Activated naive CD8-positive, alpha-beta T cell treated with anti-CD3 and anti-CD28 coated beads, Interleukin-2, amount 10 ng/mL, durations not matched to agents 7 days and 5 days (primary cell): ENCODE measurements at regions not wholly inside any gene's neighbourhood (a gene's known extent, or its start where the extent isn't known, plus 50 kb on each side); places are given as distances from the start of the nearest gene placed in this dataset.

ENCODE experiments used
- ATAC-seq: fragments of 150-1000 bp; cut with Tn5 transposase; one replicate; pipeline ENCODE4 v1.10.0; 2021; ENCODE audit warnings: low read depth, moderate library complexity
- POLR2A ChIA-PET: fragments of 350-600 bp; sonication (Branson Sonifier 250); formaldehyde crosslinking; loops from one replicate; lab custom pipeline; 2021; ENCODE audit warnings: antibody characterized with exemption; lab: Charles Lee
- DNase-seq: peaks from one replicate; pipeline ENCODE4 v3.0.0; 2021
- H3K27ac Mint-ChIP-seq: one replicate; pipeline ENCODE4 v1.8.0; 2022; ENCODE audit warnings: mild to moderate bottlenecking, mixed read lengths
- H3K27me3 Mint-ChIP-seq: one replicate; pipeline ENCODE4 v1.8.0; 2022; ENCODE audit warnings: mild to moderate bottlenecking, moderate library complexity, mixed read lengths
- H3K36me3 Mint-ChIP-seq: one replicate; pipeline ENCODE4 v1.8.0; 2021; ENCODE audit warnings: mild to moderate bottlenecking, mixed read lengths
- H3K4me1 Mint-ChIP-seq: one replicate; pipeline ENCODE4 v1.8.0; 2021; ENCODE audit warnings: mixed read lengths
- H3K4me3 Mint-ChIP-seq: one replicate; pipeline ENCODE4 v1.8.0; 2022; ENCODE audit warnings: mild to moderate bottlenecking, moderate library complexity, mixed read lengths
- H3K9me3 Mint-ChIP-seq: one replicate; pipeline ENCODE4 v1.8.0; 2021; ENCODE audit warnings: mixed read lengths

DNA sequence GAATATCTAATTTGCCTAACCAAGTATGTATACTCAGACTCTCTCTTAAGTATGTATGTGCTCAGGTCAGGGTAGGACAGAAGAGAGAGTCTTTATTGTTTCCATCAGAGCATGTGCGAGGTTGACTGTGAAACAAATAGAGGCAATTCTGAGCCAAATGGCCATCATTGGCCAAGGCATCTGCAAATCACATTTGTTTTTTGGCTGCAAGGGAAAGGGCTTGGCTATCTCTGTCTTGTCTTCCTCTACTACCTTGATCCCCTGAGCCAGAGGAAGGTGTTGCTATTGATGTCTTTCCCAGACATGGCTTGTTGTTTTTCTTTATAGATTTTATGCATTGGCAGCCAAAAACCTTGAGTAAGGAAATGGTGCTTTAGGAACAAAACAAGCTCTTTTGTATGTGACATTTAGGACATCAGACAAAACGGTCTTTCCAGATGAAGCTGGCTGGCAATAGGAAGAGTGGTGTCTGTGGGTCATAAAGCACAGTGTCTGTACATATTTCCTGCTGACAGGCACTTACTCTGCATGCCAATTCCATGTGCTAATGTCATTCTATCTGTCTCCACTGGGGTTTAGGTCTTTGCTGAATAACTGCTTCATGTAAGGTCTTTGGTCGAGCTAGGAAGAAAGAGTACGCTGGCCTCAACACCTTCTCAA, 163.3 kb downstream of the BRINP2 start:
- Mint-ChIP-seq H3K36me3 (no peaks in the 10 kb centered on the region), H3K9me3 (peaks cover 1% of the 10 kb centered on the region), H3K4me3 (no peak overlapping the region), H3K27ac (no peak overlapping the region), H3K27me3 (no peaks in the 10 kb centered on the region), H3K4me1 (no peaks in the 10 kb centered on the region)
- POLR2A ChIA-PET: no interaction called here
- ATAC-seq (no peak), DNase-seq (no peak)
